Posterior vena cava (tissue), 2 donors: ENCODE measurements at regions not wholly inside any gene's neighbourhood (a gene's known extent, or its start where the extent isn't known, plus 50 kb on each side); places are given as distances from the start of the nearest gene placed in this dataset.
"Not testable (repeated sequence)": the region's sequence is repeated elsewhere in the genome, so short reads cannot be mapped to it uniquely, and the experiment has no call there.

Source experiments
- DNase-seq: peaks from one replicate; pipeline ENCODE4 v3.0.0-alpha.2; 2020; ENCODE audit warnings: low spot score
- intact Hi-C, 2 donors: fragments of 100-400 bp; cut with DNase I; formaldehyde crosslinking; loops; one replicate each; pipeline versions ENCODE4 v1.14.1 to v1.14.2; 2022 to 2023
- donor health status: DM: yes; HTN: yes; CAD: no.
- donor health status: DM: yes; HTN: yes; CAD: no.

DNA sequence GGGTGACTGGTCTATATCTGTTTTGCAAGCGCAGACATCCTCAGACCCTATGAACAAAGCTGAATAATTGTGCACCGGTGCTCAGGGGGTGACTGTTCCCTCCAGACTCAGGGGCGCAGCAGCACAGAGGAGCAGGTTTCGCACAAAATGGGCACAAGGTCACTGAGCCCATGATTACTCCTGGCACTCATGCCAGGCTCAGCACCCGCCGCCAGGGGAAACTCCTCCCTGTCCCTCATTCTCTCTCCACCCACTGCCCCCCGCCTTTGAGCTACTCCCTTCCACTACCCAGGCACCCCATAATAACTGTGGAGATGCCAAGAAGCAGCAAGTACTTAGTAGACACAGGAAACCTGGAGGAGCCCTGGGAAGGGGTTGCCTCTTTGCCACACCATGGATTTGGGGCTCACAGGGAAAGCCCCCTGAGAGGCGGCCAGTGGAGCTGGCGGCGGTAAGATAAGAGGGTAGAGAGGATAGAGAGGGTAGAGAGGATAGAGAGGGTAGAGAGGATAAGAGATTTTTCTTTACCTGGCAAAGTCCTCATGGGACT is 198.8 kb downstream of the CTTN start:
- no peak for DNase-seq
- intact Hi-C loops: no loop called here

DNA sequence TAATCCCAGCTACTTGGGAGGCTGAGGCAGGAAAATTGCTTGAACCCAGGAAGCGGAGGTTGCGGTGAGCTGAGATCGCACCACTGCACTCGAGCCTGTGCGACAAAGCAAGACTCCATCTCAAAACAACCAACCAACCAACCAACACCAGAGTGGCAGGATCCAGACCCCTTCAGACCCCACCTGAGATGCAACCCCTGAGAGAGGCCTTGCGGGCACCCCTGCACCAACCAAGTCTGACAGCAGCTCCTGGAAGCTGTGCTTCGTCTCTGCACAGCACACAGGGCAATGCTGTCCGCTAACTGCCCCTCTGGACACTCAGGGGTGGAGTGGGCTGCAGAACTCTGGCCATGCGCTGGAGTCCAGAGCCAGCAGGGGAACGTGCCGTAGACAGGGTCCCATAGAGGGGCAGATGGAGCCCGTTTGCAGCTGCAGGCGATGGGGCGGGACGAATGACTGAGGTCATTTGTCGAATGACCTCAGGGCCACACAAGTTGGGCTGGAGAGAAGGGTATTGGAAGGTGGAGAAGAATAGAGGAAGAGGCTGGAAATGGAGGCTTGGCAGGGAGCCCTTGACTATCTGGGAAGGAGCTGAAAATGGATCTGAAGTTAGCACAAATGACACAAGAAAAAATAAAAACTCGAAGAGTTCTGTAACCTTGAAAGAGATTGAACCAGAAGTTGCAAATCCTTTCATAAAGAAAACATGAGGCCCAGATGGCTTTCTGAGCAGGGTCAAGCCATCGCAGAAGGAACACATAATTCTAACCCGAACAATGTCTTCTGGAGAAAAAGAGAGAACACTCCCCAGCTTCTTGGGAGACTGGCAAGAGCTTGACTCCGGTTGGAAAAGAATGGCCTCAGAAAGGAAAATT is 199.7 kb downstream of the CTTN start:
- no peak for DNase-seq

DNA sequence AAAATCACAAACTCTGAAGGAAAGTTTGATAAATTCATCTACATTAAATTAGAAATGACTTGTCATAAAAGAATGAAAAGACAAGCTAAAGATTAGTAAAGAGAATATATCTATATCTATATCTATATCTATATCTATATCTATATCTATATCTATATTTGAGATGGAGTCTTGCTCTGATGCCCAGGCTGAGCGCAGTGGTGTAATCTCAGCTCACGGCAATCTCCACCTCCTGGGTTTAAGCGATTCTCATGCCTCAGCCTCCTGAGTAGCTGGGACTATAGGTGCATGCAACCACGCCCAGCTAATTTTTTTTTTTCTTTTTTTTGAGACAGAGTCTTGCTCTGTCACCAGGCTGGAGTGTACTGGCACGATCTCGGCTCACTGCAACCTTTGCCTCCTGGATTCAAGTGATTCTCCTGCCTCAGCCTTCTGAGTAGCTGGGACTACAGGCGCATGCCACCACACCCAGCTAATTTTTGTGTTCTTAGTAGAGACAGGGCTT is 202.6 kb downstream of the CTTN start:
- DNase-seq: not testable (repeated sequence)
- intact Hi-C loops: loop anchor here in 1 of 2 donors (10.0 kb wide), 1 partner anchor 84 kb away; no protein-coding TSS in a partner anchor

More for the DNA sequence above, 199.7 kb downstream of the CTTN start:
- intact Hi-C loops: no loop called here

DNA sequence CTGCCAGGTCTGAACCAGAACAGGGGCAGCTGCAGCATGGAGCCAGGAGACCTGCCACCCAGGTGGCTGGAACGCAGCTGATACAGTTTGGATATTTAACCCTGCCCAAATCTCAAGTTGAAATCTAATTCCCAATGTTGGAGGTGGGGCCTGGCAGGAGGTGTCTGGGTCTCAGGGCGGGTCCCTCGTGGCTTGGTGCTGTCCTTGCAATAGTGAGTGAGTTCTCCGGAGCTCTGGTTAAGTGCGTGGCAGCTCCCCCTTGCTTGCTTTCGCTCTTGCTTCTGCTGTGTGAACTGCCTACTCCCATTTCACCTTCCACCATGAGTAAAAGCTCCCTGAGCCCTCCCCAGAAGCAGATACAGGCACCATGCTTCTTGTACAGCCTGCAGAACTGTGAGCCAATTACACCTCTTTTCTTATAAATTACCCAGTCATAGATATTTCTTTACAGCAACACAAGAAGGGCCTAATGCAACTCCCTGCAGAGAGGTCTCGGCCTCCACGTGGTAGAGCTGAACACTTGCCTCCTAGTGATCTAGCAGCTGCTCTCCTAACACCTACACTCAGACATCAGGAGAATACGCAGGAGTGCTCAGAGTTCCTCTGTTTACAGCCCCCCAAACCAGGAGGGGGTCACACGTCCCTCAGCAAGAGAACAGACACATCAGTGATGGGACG is 203.7 kb downstream of the CTTN start:
- intact Hi-C loops: loop anchor here in 1 of 2 donors (10.0 kb wide), 1 partner anchor 83 kb away; no protein-coding TSS in a partner anchor
- no peak for DNase-seq

DNA sequence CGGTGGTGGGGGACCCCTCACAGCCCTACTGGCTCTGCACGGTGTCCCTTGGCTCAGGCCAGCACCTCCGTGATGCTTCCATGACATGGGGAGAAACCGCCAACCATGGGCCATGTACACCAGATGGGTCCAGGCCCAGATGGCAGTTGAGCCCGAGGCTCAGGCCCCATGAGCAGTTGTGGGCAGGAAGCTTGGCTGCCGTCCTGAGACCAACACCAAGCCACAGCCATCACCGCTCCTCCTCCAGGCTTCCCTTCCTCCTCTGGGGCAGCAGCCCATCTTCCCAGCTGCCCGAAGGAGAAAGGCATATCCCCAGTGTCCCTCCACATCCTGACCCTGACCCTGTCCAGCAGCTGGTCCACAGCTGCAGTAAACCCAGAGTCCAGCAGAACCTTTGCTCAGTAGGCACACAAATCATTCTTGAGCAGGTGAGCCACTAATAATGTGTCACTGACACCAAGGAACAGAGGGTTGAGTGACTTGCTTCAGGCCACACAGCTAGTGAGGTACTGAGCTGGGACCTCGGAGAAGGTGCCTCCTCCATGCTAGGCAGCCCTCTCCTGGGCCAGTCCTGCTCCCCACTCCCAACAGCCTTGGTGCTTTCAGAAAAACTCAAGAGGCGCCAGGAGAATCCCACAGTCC is 204.9 kb downstream of the CTTN start:
- intact Hi-C loops: loop anchor here in 1 of 2 donors (1.0 to 10.0 kb wide), 2 partner anchors 24 to 82 kb away; no protein-coding TSS in a partner anchor
- DNase-seq: no peak

DNA sequence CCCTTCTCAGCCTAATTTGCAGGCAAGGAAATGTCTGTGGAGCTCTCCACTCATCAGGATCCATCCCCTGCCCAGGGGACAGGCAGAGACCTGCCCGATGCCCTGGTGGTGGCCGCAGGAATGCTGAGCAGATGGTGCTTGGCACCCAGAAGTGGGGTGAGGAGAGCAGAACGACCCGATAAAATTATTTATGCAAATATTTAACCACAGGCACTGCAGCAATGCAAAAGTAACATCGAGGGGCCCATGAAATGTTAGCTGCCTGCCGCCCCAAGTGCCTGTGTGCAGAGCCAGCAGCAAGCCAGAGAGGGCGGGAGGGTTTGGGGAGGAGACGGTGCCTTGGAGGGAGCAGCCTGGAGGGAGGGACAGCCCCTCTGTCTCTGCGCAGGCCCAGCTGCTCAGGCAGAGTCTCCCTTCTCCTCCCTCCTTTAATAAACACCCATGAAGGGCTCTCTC is 205.5 kb downstream of the CTTN start:
- DNase-seq: no peak
- intact Hi-C loops: loop anchor here in 1 of 2 donors (1.0 to 10.0 kb wide), 2 partner anchors 24 to 81 kb away; no protein-coding TSS in a partner anchor

DNA sequence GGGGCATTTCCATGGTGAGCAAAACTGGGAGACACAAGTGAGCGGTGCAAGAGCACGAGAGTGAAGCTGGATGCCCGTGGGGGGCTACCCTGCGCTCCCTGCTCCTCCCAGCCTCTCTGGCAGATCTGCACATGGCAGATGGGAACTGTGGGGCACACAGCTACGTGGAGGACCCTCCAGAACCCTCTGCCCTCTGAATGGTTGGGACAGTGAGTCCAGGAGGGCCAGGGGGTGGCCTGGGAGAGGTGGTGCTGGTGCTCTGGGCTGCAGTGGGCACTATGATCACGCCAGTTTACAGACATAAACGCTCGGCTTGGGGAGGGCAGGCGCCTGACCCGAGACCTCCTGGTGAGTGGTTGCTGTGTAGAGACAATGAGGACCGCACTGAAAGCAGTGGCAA is 205.9 kb downstream of the CTTN start:
- intact Hi-C loops: loop anchor here in 1 of 2 donors (10.0 kb wide), 1 partner anchor 81 kb away; no protein-coding TSS in a partner anchor
- no peak for DNase-seq

DNA sequence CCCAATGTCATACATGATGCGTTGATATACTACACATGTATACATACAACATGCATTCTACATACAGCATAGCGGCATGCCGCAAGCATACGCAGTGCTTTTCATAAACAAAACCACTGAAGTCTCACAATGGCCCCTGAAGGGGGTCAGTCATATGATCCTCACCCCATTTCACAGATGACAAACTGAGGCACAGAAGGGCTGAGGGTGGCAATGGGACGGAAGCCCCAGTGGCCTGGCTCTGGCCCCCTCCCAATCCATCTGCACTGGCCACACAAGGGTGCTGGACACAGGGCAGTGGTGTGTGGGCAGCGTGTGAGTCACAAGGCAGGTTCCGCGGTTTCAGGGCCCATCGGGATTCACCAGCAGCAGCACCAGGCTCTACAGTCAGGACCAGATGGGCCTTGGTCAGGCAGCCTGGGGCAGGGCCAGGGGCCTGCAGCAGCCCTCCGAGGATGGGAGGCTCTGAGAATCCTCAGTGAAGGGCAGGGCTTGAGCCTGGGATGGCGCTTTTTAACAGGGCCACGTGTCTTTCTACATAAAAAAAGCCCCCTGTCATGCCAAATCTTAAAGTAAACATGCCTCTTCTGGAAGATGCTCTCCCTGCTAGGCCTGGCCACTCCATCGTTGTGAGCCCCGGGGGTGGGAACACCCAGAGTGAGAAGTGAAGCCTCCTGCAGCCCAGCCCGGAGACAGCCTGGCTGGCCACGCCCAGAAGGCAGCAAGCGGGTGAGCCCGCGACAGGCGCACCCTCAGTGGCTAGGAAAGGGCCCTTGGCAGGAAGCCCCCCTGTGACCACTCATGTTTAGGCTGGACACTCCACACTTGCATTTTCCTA is 206.5 kb downstream of the CTTN start:
- intact Hi-C loops: loop anchor here in 1 of 2 donors (10.0 kb wide), 1 partner anchor 80 kb away; no protein-coding TSS in a partner anchor
- DNase-seq: no peak

GRCh38 chr11:70605468-70605815 is 207.1 kb downstream of the CTTN start:
- intact Hi-C loops: loop anchor here in 1 of 2 donors (10.0 kb wide), 1 partner anchor 79 kb away; no protein-coding TSS in a partner anchor

GRCh38 chr11:70605846-70606245 is 207.5 kb downstream of the CTTN start:
- DNase-seq: no peak
- intact Hi-C loops: loop anchor here in 1 of 2 donors (10.0 kb wide), 1 partner anchor 79 kb away; no protein-coding TSS in a partner anchor

More at GRCh38 chr11:70605468-70605815, 207.1 kb downstream of the CTTN start:
- no peak for DNase-seq

DNA sequence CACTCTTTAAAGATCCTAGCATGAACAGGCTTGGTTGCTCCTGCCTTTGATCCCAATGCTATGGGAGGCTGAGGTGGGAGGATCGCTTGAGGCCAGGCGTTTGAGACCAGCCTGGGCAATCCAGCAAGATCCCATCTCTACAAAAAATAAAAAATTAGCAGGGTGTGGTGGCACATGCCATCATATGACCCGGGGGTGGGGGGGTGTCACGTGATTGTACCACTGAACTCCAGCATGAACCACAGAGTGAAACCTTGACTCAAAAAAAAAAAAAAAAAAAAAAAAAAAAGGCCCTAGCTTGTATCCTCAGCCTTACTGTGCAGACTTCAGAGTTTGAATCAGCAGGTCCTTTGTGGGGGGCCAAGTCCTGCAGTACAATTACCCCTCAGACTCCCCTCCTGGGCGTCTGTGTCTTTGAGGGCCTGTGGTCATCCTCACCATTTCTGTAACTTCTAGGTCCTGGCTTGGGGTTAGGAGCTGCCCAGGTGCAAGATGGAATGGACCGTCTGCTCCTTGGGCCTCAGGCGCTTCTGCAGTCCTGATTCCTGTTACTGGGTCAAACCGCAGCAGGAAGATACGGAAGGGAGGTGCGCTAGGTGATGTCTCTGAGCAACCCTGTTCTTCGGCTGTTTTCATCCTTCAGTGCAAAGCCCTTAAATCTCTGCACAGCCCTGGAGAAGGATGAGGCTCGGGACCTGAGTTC is 208.1 kb downstream of the CTTN start:
- intact Hi-C loops: loop anchor here in 1 of 2 donors (10.0 kb wide), 1 partner anchor 78 kb away; no protein-coding TSS in a partner anchor
- DNase-seq: no peak

DNA sequence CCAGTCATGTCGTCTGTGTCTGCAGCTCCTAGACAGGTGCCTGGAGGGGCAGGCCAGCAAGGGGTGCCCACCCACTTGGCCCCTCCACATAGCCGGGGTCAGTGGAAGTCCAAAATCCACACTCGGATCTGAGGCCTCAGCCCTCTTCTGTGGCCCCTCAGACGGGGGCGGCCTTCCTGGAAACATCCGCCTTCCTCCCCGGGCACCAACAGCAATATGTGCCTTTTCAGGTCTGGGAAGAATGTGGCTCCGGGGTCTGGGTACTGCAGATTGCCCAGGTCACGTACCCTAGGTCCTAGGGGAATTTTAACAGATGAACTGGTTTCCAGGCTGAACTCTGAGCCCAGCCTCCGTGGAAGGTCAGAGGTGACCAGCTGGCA is 208.6 kb downstream of the CTTN start:
- intact Hi-C loops: loop anchor here in 1 of 2 donors (10.0 kb wide), 1 partner anchor 78 kb away; no protein-coding TSS in a partner anchor
- no peak for DNase-seq

- no peak for DNase-seq
- intact Hi-C loops: loop anchor here in 1 of 2 donors (10.0 kb wide), 1 partner anchor 77 kb away; no protein-coding TSS in a partner anchor
These were observed 209.2 kb downstream of the CTTN start for GRCh38 chr11:70607561-70607960.

DNA sequence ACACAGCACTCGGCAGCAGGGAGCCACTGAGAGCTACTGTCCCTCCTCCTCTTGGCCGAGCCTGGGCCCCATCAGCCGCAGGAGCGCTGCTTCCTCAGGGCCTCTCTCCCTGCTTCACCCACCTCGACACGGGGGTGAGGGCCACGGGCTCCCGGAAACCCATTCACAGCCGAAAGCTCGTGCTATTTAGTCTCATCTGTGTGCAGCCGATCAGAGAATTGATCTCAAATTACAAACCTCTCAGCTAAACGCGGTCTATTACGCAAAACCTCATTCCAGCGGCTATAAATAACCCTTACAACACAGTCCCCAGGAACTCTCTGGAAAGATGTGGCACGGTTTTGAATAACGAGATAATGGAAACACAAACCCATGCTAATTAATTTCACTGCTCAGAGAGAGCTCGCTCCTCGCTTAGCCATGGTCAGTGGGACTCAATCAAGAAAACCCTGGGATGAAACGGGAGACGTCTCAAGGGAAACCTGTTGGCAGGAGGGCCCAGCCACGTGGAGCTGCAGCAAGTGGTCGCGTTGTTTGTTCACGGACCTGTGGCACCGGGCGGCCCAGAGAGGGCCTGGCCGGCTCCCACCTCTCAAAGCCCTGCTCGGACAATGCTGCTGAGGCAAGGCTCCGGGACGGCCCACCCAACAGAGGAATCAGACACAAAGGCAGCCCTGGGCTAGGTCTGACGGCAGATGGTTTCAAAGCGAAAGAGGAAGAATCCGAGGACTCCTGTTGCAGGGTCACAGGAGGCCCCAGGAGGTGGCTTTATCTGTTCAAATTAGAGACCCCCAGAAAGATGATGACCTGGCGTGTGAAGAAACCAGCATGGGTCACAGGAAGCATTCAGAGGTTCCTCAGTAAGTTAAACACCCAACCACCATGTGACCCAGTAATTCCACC is 210.5 kb downstream of the CTTN start:
- intact Hi-C loops: loop anchor here in 1 of 2 donors (10.0 kb wide), 1 partner anchor 76 kb away; no protein-coding TSS in a partner anchor
- no peak for DNase-seq

DNA sequence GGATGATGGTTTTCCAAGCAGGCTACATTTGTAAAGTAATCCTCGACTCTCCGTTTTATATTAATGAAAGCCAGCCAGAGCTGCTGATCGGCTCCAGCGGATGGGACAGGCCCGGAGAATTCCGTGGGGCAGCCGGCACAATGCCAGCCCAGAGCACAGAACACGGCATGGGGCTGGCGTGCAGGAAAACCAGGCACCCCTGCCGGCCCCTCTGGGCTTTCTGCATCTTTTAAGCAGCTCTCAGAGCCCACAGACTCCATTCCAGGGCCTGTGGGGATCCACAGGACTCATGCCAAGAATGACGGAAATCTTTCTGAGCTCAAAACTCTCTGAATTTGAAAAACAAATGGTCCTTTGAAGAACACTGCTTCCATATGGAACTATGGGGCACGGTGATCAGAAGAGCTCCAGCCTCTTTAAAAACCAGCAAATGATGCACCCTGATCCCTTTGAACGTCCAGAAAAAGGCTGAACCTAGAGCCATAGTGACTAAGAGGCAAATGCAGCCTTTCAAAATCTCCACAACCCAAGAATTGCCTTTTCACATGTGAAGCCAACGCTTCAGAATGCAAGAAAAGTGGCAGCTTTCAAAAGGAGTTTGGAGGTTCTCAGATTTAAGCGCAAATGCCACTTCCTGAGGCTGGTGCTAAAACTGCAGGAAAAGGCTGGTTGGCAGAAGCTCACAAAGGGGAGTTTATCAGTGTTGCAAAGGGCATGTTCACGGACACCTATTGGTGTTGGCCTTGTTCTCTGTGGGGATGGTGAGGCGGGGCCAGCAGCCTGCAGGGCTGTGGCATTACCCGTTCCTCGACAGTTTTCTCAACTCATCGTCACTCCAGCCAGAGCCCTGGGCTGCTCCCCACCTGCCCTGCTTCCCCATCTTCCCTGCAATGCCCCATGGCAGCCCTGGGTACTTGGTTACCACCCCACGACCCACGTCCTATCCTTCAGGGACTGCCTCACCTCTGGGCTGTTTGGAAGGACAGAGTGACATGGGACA is 212.5 kb downstream of the CTTN start:
- peak; percentile 56 for DNase-seq
- intact Hi-C loops: loop anchor here in 1 of 2 donors (10.0 kb wide), 1 partner anchor 764 kb away; no protein-coding TSS in a partner anchor
